SH-SY5Y (cell line): ENCODE measurements at regions not wholly inside any gene's neighbourhood (a gene's known extent, or its start where the extent isn't known, plus 50 kb on each side); places are given as distances from the start of the nearest gene placed in this dataset.

Experiments used
- GATA2 ChIP-seq: IDR thresholded peaks from 2 replicates; pipeline ENCODE4 v1.6.1; 2011; ENCODE audit warnings: mild to moderate bottlenecking, low read depth, low read length
- GATA3 ChIP-seq: IDR thresholded peaks from 2 replicates; pipeline ENCODE4 v1.6.1; 2011; ENCODE audit warnings: low read depth, mild to moderate bottlenecking, low read length, moderate library complexity

- no peak for TF ChIP-seq GATA2
- no peak for TF ChIP-seq GATA3
These were observed 333.3 kb downstream of the HAO1 start for GRCh38 chr20:7606941-7607340.
